ENCODE measurements at regions not wholly inside any gene's neighbourhood (a gene's known extent, or its start where the extent isn't known, plus 50 kb on each side); places are given as distances from the start of the nearest gene placed in this dataset.

DNA sequence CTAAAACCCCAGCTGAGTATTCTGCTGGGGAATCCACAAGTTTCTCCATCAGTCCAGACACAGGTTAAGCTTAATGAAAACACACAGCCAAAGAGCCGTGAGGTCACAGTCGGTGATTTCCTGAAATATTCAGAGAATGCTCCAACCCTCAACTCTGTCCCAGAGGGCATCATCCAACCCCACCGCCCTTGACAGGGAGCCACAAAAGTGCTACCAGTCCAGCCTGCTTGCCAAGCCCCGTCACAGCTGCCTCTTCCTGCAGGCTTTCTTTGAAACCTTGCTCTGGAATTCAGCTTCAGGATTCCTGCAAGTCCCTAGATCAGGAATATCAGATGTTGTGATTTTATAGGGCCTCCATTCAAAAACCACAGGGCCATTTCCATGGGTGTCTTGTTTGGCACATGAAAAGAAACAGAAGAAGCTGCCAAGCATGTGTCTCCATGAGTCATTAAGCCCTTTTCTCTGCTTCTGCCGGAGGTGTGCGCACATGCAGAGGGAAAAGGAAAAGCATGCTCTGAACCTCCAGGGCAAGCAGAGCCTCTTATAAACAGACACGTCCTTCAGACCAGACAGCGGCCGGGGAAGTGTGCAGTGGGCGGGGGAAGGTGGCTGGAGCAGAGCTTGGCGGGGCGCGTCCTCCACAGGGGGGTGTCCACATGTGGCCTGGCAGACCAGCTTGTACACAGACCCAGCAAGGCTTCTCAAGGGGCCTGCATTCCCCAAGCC lies 164.7 kb downstream of the KATNAL1 start:
- Histone ChIP-seq H4K20me1 (replicated peaks; ENCODE audit: control insufficient read depth, insufficient read depth, low read length) (no peaks in the 10 kb centered on the region), H3K27ac (ENCODE audit: extremely low read depth, low read depth, low read length) (no peak overlapping the region), H3K36me3 (ENCODE audit: control insufficient read depth, insufficient read depth, low read length) (no peaks in the 10 kb centered on the region), H3K4me3 (no peak overlapping the region), H3K27me3 (ENCODE audit: control insufficient read depth in 2 of 2, insufficient read depth in 2 of 2, low read length in 2 of 2) (peaks cover 5 to 20% of the 10 kb centered on the region in 2 experiments), H3K79me2 (ENCODE audit: control insufficient read depth, insufficient read depth, low read length) (no peaks in the 10 kb centered on the region), H3K4me1 (replicated peaks in 1 of 2; ENCODE audit: control insufficient read depth in 2 of 2, insufficient read depth in 2 of 2, low read length in 2 of 2) (no peaks in the 10 kb centered on the region; a peak in 1 of 5 replicates), H3K9me3 (replicated peaks; ENCODE audit: control insufficient read depth, insufficient read depth, low read depth, low read length) (peaks cover 2% of the 10 kb centered on the region; the same call in 1 of the 2 replicates), H3K9me1 (ENCODE audit: control insufficient read depth, insufficient read depth, low read length) (no peaks in the 10 kb centered on the region), H3K9ac (ENCODE audit: insufficient read depth in 1 of 2, low read depth in 2 of 2, low read length in 2 of 2) (no peak overlapping the region), H2AFZ (ENCODE audit: low read depth, low read length) (no peak overlapping the region), H3K4me2 (ENCODE audit: insufficient read depth, low read length) (no peak overlapping the region)
- in situ Hi-C loops (cut with MboI) (loop anchor here (10.0 to 25.0 kb wide), 2 partner anchors 195 to 662 kb away; no protein-coding TSS in a partner anchor), intact Hi-C loops (cut with micrococcal nuclease) (no loop called here)
- FAIRE-seq = no peak
- ChIA-PET CTCF (ENCODE audit: low intra/inter-chr PET ratio) (no interaction called here), POLR2A (no interaction called here)
- no TSS peak for BruUV-seq (replicated peaks)
- 6% methylated on average over 10 of the region's 13 CpGs for WGBS (ENCODE audit: insufficient coverage, low coverage, missing lambda C conversion rate)
- no peak for ATAC-seq
- DNase-seq (ENCODE audit: extremely low read depth in 1 of 4, low spot score in 3 of 4) = no peak
- TF ChIP-seq ZBTB12 (CRISPR knock-in tag; IDR thresholded peaks at IDR 0.05) = no peak
- TF ChIP-seq KHSRP (IDR thresholded peaks at IDR 0.05) = no peak
- TF ChIP-seq MAFG (tag; conservative IDR thresholded peaks at IDR 0.05) = no peak
- no peak for TF ChIP-seq GTF2A2 (tag; IDR thresholded peaks at IDR 0.05)
- no peak for TF ChIP-seq MAFK (IDR thresholded peaks at IDR 0.05; ENCODE audit: low read length)
- no peak for TF ChIP-seq ZNF518B (CRISPR knock-in tag; IDR thresholded peaks at IDR 0.05)
- TF ChIP-seq, protein P1, sequence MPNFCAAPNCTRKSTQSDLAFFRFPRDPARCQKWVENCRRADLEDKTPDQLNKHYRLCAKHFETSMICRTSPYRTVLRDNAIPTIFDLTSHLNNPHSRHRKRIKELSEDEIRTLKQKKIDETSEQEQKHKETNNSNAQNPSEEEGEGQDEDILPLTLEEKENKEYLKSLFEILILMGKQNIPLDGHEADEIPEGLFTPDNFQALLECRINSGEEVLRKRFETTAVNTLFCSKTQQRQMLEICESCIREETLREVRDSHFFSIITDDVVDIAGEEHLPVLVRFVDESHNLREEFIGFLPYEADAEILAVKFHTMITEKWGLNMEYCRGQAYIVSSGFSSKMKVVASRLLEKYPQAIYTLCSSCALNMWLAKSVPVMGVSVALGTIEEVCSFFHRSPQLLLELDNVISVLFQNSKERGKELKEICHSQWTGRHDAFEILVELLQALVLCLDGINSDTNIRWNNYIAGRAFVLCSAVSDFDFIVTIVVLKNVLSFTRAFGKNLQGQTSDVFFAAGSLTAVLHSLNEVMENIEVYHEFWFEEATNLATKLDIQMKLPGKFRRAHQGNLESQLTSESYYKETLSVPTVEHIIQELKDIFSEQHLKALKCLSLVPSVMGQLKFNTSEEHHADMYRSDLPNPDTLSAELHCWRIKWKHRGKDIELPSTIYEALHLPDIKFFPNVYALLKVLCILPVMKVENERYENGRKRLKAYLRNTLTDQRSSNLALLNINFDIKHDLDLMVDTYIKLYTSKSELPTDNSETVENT (CRISPR knock-in tag; IDR thresholded peaks at IDR 0.05) = no peak
- no peak for TF ChIP-seq POLR3A (IDR thresholded peaks at IDR 0.05; ENCODE audit: borderline replicate concordance, extremely low read depth, insufficient read depth, insufficient read length)
- no peak for TF ChIP-seq FOXJ3 (CRISPR knock-in tag; IDR thresholded peaks at IDR 0.05)
- TF ChIP-seq, protein P2, sequence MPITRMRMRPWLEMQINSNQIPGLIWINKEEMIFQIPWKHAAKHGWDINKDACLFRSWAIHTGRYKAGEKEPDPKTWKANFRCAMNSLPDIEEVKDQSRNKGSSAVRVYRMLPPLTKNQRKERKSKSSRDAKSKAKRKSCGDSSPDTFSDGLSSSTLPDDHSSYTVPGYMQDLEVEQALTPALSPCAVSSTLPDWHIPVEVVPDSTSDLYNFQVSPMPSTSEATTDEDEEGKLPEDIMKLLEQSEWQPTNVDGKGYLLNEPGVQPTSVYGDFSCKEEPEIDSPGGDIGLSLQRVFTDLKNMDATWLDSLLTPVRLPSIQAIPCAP (CRISPR knock-in tag; IDR thresholded peaks at IDR 0.05; ENCODE audit: borderline replicate concordance) = no peak
- no peak for TF ChIP-seq ETS2 (tag; IDR thresholded peaks at IDR 0.05; ENCODE audit: borderline replicate concordance, poor library complexity, severe bottlenecking)
- TF ChIP-seq ZNF583 (CRISPR knock-in tag; IDR thresholded peaks at IDR 0.05) = no peak
- TF ChIP-seq FIP1L1 (IDR thresholded peaks at IDR 0.05; ENCODE audit: low read depth, low read length, poor library complexity, severe bottlenecking) = no peak
- no peak for TF ChIP-seq RCOR1 (IDR thresholded peaks at IDR 0.05; ENCODE audit: borderline replicate concordance in 1 of 2, low read depth in 2 of 2, low read length in 2 of 2)
